ENCODE measurements at regions not wholly inside any gene's neighbourhood (a gene's known extent, or its start where the extent isn't known, plus 50 kb on each side); places are given as distances from the start of the nearest gene placed in this dataset.

- TF ChIP-seq CTCF (IDR thresholded peaks at IDR 0.05 in 2 of 3, conservative IDR thresholded peaks at IDR 0.05 in 1 of 3; ENCODE audit: borderline replicate concordance in 1 of 3, insufficient read depth in 1 of 3, low read depth in 2 of 3, low read length in 2 of 3) (no peak), CEBPB (IDR thresholded peaks at IDR 0.05; ENCODE audit: low read depth) (no peak), ELF1 (IDR thresholded peaks at IDR 0.05; ENCODE audit: borderline replicate concordance, low read depth) (no peak), MAX (IDR thresholded peaks at IDR 0.05) (no peak), POLR2AphosphoS5 (IDR thresholded peaks at IDR 0.05; ENCODE audit: low read depth, low read length) (no peak), EZH2 (IDR thresholded peaks at IDR 0.05) (no peak), REST (IDR thresholded peaks at IDR 0.05; ENCODE audit: low read depth) (no peak), TCF7L2 (IDR thresholded peaks at IDR 0.05; ENCODE audit: borderline replicate concordance, extremely low read depth, insufficient read depth, insufficient read length) (no peak), JUND (IDR thresholded peaks at IDR 0.05) (no peak), RAD21 (IDR thresholded peaks at IDR 0.05; ENCODE audit: low read depth) (no peak), SIN3A (IDR thresholded peaks at IDR 0.05; ENCODE audit: low read depth) (no peak), EZH2phosphoT487 (IDR thresholded peaks at IDR 0.05; ENCODE audit: borderline replicate concordance) (no peak), ZNF274 (IDR thresholded peaks at IDR 0.05; ENCODE audit: low read depth, low read length) (no peak)
Measured at GRCh38 chr7:22571766-22572165, 71.8 kb upstream of the STEAP1B start.

All from HCT116 (cell line).